ENCODE measurements at regions not wholly inside any gene's neighbourhood (a gene's known extent, or its start where the extent isn't known, plus 50 kb on each side); places are given as distances from the start of the nearest gene placed in this dataset.

DNA sequence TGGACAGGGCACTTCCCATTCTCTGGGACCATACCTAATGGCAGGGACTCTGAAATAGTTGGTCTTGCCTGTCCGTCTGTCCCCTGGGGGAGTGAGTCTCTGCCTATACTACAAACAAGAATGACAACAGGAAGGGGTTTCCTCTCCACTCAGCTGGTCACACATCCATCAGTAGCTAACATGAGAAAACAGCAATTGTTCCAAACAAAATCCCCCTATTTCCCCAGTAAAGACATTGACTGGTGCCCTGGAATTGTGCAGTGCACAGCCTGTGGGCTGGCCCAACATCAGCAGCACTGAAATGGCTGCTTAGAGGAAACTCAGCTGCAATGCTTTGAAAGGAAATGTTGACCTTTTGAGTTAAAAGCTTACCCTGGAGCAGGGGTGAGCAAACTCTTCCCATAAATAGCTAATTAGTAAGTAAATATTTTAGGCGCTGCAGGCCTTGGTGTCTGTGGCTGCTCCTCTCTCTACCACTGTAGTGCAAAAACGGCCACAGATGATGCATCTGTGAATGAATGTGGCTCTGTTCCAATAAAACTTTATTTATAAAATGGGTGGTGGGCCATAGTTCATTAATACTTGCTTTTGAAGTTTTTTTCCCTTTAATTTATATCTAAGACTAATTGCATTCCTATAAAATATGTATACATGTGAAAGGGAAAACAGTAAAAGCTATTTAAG is 174.3 kb downstream of the KLF13 start:
- BruUV-seq (replicated peaks): no TSS peak

DNA sequence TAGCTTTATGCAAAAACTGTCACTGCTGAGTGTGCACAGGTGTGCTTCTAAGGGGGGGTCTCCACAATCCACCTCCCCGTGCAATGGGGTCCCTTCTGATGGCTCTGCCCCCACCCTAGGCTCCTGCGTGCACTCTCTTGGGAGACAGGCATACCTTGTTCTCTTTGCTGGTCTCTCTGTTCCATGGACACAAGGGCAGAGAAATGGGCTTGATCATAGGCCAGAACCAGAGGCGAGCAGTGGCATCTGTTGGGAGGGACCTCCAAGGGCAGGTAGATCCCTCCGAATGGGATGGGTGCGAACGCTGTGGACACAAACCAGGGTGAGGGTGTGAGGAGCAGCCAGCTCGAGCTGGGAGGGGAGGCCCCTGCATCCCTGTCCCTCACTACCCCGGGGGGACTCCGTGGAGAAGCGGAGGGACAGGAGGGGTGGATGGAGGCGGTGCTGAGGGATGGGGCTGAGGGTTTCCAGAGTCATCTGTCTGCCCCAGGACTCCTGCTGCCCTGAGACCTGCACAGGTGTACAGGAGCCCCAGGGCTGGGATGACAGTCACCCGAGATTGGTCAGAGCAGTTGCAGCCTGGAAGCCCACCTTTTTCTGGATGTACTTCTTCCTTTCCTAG is 175.0 kb downstream of the KLF13 start:
- Histone ChIP-seq H3K4me1 (no peaks in the 10 kb centered on the region), H3K9me3 (no peaks in the 10 kb centered on the region), H3K27me3 (replicated peaks; ENCODE audit: control insufficient read depth, insufficient read depth, low read length) (no peaks in the 10 kb centered on the region), H3K36me3 (ENCODE audit: control insufficient read depth, insufficient read depth, low read length) (no peaks in the 10 kb centered on the region), H3K4me3 (ENCODE audit: low read depth, low read length) (no peak overlapping the region)
- Mint-ChIP-seq H3K27me3 (ENCODE audit: insufficient read depth, unreplicated experiment) (peaks cover 8% of the 10 kb centered on the region), H3K27ac (ENCODE audit: unreplicated experiment) (no peak overlapping the region), H3K4me1 (ENCODE audit: low read depth, unreplicated experiment) (no peaks in the 10 kb centered on the region), H3K4me3 (ENCODE audit: unreplicated experiment) (no peak overlapping the region), H3K9me3 (ENCODE audit: unreplicated experiment) (no peaks in the 10 kb centered on the region), H3K36me3 (ENCODE audit: insufficient read depth, unreplicated experiment) (no peaks in the 10 kb centered on the region)
- ChIA-PET CTCF (interaction anchor here (1.0 kb wide), 1 partner anchor 13 kb away, joined by 3 read pairs; no protein-coding TSS in a partner anchor), POLR2A (no interaction called here)
- TF ChIP-seq, protein P1, sequence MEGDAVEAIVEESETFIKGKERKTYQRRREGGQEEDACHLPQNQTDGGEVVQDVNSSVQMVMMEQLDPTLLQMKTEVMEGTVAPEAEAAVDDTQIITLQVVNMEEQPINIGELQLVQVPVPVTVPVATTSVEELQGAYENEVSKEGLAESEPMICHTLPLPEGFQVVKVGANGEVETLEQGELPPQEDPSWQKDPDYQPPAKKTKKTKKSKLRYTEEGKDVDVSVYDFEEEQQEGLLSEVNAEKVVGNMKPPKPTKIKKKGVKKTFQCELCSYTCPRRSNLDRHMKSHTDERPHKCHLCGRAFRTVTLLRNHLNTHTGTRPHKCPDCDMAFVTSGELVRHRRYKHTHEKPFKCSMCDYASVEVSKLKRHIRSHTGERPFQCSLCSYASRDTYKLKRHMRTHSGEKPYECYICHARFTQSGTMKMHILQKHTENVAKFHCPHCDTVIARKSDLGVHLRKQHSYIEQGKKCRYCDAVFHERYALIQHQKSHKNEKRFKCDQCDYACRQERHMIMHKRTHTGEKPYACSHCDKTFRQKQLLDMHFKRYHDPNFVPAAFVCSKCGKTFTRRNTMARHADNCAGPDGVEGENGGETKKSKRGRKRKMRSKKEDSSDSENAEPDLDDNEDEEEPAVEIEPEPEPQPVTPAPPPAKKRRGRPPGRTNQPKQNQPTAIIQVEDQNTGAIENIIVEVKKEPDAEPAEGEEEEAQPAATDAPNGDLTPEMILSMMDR (IDR thresholded peaks at IDR 0.05; ENCODE audit: insufficient read depth in 1 of 2, low read depth in 1 of 2, low read length in 1 of 2, severe bottlenecking in 1 of 2, unreplicated experiment in 1 of 2): no peak
- intact Hi-C loops (cut with micrococcal nuclease; ENCODE audit: unreplicated experiment): no loop called here
- BruUV-seq (replicated peaks): no TSS peak
- DNase-seq: no peak

More for the DNA sequence above, 174.3 kb downstream of the KLF13 start:
- no peak for DNase-seq
- intact Hi-C loops (cut with micrococcal nuclease; ENCODE audit: unreplicated experiment): no loop called here
- H3K4me3 Mint-ChIP-seq (ENCODE audit: unreplicated experiment): no peak overlapping the region
- no peaks in the 10 kb centered on the region for H3K9me3 Mint-ChIP-seq (ENCODE audit: unreplicated experiment)
- H3K4me3 ChIP-seq (ENCODE audit: low read depth, low read length): no peak overlapping the region
- no peaks in the 10 kb centered on the region for H3K27me3 ChIP-seq (replicated peaks; ENCODE audit: control insufficient read depth, insufficient read depth, low read length)
- ChIA-PET POLR2A (no interaction called here), CTCF (interaction anchor here (1.0 kb wide), 1 partner anchor 12 kb away, joined by 3 read pairs; no protein-coding TSS in a partner anchor)
- peaks cover 8% of the 10 kb centered on the region for H3K27me3 Mint-ChIP-seq (ENCODE audit: insufficient read depth, unreplicated experiment)
- TF ChIP-seq, protein P1 (IDR thresholded peaks at IDR 0.05; ENCODE audit: insufficient read depth in 1 of 2, low read depth in 1 of 2, low read length in 1 of 2, severe bottlenecking in 1 of 2, unreplicated experiment in 1 of 2): no peak
- no peaks in the 10 kb centered on the region for H3K9me3 ChIP-seq
- no peaks in the 10 kb centered on the region for H3K4me1 Mint-ChIP-seq (ENCODE audit: low read depth, unreplicated experiment)
- H3K36me3 ChIP-seq (ENCODE audit: control insufficient read depth, insufficient read depth, low read length): no peaks in the 10 kb centered on the region
- no peak overlapping the region for H3K27ac Mint-ChIP-seq (ENCODE audit: unreplicated experiment)
- no peaks in the 10 kb centered on the region for H3K4me1 ChIP-seq
- H3K36me3 Mint-ChIP-seq (ENCODE audit: insufficient read depth, unreplicated experiment): no peaks in the 10 kb centered on the region

DNA sequence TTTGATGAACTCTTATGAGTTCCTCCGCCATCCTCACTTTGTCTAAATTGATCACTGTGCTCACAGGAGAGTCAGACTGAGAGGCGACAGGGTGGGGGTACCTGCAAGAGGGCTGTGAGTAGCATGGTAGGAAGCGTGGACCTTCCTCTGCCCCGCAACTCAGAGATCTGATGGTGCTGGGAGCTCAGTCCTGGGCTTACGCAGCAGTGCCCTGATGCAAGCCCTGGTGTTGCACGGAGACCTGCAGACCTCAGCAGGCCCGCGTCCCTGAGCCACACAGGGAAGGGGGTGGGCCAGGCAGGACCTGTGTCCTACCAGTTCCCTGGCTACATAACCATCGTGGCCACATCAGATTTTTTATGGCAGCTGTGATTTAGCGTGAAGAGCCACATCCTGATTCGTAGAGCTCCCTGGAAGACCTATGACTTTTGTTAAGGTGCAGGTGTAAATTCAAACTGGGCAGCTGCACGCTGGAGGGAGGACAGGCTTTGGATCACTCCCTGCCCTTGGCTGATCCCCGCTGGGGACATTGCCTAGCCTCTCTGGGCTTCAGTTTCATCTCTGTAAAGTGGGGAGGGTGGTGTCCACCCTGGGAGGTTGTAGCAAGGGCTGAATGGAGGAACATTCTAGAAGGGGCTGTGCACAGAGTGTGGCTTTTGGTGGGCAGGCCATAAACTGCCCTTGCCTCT is 176.1 kb downstream of the KLF13 start:
- DNase-seq: no peak
- no peaks in the 10 kb centered on the region for H3K4me1 ChIP-seq
- H3K27me3 ChIP-seq (replicated peaks; ENCODE audit: control insufficient read depth, insufficient read depth, low read length): no peaks in the 10 kb centered on the region
- no peak overlapping the region for H3K4me3 Mint-ChIP-seq (ENCODE audit: unreplicated experiment)
- H3K36me3 ChIP-seq (ENCODE audit: control insufficient read depth, insufficient read depth, low read length): no peaks in the 10 kb centered on the region
- no peaks in the 10 kb centered on the region for H3K9me3 Mint-ChIP-seq (ENCODE audit: unreplicated experiment)
- TF ChIP-seq, protein P1 (IDR thresholded peaks at IDR 0.05; ENCODE audit: insufficient read depth in 1 of 2, low read depth in 1 of 2, low read length in 1 of 2, severe bottlenecking in 1 of 2, unreplicated experiment in 1 of 2): no peak
- H3K36me3 Mint-ChIP-seq (ENCODE audit: insufficient read depth, unreplicated experiment): no peaks in the 10 kb centered on the region
- ChIA-PET CTCF (no interaction called here), POLR2A (no interaction called here)
- H3K9me3 ChIP-seq: no peaks in the 10 kb centered on the region
- no peak overlapping the region for H3K27ac Mint-ChIP-seq (ENCODE audit: unreplicated experiment)
- H3K4me3 ChIP-seq (ENCODE audit: low read depth, low read length): no peak overlapping the region
- BruUV-seq (replicated peaks): no TSS peak
- intact Hi-C loops (cut with micrococcal nuclease; ENCODE audit: unreplicated experiment): no loop called here
- peaks cover 8% of the 10 kb centered on the region for H3K27me3 Mint-ChIP-seq (ENCODE audit: insufficient read depth, unreplicated experiment)
- H3K4me1 Mint-ChIP-seq (ENCODE audit: low read depth, unreplicated experiment): no peaks in the 10 kb centered on the region
